Left lung (tissue), 4 donors: ENCODE measurements at regions not wholly inside any gene's neighbourhood (a gene's known extent, or its start where the extent isn't known, plus 50 kb on each side); places are given as distances from the start of the nearest gene placed in this dataset.
"Not testable (repeated sequence)": the region's sequence is repeated elsewhere in the genome, so short reads cannot be mapped to it uniquely, and the experiment has no call there.

Experiments
- ATAC-seq: fragments of 200-7000 bp; cut with Tn5 transposase; one replicate; pipeline ENCODE4 v1.9.1; 2020; ENCODE audit warnings: moderate library complexity
- DNase-seq, 4 donors: peaks; one replicate each; pipeline ENCODE4 v3.0.0-alpha.2; 2013 to 2020
- H3K27ac ChIP-seq, 2 donors: fragments of 200-600 bp; sonication (generic) in 1 of 2; one replicate each; pipeline versions ENCODE4 v1.5.0 to v1.8.0; 2020 to 2021
- H3K27me3 ChIP-seq, 2 donors: fragments of 200-600 bp; sonication (generic) in 1 of 2; one replicate each; pipeline versions ENCODE4 v1.5.0 to v1.8.0; 2020 to 2021
- H3K36me3 ChIP-seq, 2 donors: fragments of 200-600 bp; sonication (generic) in 1 of 2; one replicate each; pipeline versions ENCODE4 v1.5.0 to v1.8.0; 2020 to 2021
- H3K4me1 ChIP-seq, 2 donors: fragments of 200-600 bp; one replicate each; pipeline ENCODE4 v1.8.0; 2021
- H3K4me3 ChIP-seq, 2 donors: fragments of 200-600 bp; sonication (generic) in 1 of 2; one replicate each; pipeline versions ENCODE4 v1.5.0 to v1.8.0; 2020 to 2021; ENCODE audit warnings: mild to moderate bottlenecking in 1 of 2
- H3K9me3 ChIP-seq, 2 donors: fragments of 200-600 bp; sonication (generic) in 1 of 2; one replicate each; pipeline versions ENCODE4 v1.5.0 to v1.8.0; 2020 to 2021
- intact Hi-C, 2 donors: fragments of 100-400 bp; cut with DNase I; formaldehyde crosslinking; loops; one replicate each; pipeline versions ENCODE4 v1.11.2 to v1.14.2; 2022
- TF ChIP-seq, protein P1 (sequence below), 2 donors: fragments of 200-600 bp; sonication (generic) in 1 of 2; IDR thresholded peaks; one replicate each; pipeline versions ENCODE4 v1.5.0 to v1.8.0; 2021; ENCODE audit warnings: antibody characterized with exemption in 2 of 2
- donor health status: DM: no; HTN: yes; CAD: no.
- donor health status: DM: no; HTN: no; CAD: no.

DNA sequence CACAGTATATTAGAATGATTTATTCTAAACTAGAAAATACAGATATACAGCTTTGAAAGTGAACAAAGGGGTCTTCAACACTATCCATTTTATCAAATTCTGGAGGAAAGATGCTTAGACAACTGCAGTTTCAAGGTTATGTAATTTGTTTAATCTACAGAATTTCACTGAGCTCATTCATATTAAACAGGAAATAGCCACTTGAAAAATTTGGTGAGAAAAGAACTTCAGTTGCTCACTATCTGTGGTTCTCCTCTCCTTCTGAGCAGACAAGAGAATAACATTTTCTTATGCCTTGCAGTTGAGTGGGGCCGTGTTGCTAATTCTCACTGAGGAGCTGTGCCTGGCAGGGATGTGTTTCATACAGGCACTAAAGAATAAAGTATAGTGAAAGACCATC lies 1428.2 kb downstream of the CDH12 start:
- no peaks in the 10 kb centered on the region for H3K9me3 ChIP-seq
- DNase-seq (no peak), ATAC-seq (no peak)

GRCh38 chr5:21419383-21419782 lies 1431.4 kb upstream of the CDH18 start:
- Histone ChIP-seq H3K4me1 (no peaks in the 10 kb centered on the region), H3K27ac (no peak overlapping the region), H3K27me3 (no peaks in the 10 kb centered on the region), H3K36me3 (no peaks in the 10 kb centered on the region), H3K4me3 (no peak overlapping the region), H3K9me3 (no peaks in the 10 kb centered on the region)
- ATAC-seq (no peak), DNase-seq (no peak)
- TF ChIP-seq, protein P1, sequence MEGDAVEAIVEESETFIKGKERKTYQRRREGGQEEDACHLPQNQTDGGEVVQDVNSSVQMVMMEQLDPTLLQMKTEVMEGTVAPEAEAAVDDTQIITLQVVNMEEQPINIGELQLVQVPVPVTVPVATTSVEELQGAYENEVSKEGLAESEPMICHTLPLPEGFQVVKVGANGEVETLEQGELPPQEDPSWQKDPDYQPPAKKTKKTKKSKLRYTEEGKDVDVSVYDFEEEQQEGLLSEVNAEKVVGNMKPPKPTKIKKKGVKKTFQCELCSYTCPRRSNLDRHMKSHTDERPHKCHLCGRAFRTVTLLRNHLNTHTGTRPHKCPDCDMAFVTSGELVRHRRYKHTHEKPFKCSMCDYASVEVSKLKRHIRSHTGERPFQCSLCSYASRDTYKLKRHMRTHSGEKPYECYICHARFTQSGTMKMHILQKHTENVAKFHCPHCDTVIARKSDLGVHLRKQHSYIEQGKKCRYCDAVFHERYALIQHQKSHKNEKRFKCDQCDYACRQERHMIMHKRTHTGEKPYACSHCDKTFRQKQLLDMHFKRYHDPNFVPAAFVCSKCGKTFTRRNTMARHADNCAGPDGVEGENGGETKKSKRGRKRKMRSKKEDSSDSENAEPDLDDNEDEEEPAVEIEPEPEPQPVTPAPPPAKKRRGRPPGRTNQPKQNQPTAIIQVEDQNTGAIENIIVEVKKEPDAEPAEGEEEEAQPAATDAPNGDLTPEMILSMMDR (IDR thresholded peaks at IDR 0.05): no peak
- intact Hi-C loops: no loop called here

More for the DNA sequence above, 1428.2 kb downstream of the CDH12 start:
- no peaks in the 10 kb centered on the region for H3K36me3 ChIP-seq
- H3K4me1 ChIP-seq: no peaks in the 10 kb centered on the region
- no peaks in the 10 kb centered on the region for H3K27me3 ChIP-seq
- no peak overlapping the region for H3K4me3 ChIP-seq
- intact Hi-C loops: no loop called here
- H3K27ac ChIP-seq: no peak overlapping the region
- TF ChIP-seq, protein P1 (IDR thresholded peaks at IDR 0.05): no peak

- H3K27me3 ChIP-seq, H3K4me1 ChIP-seq, intact Hi-C loops, H3K27ac ChIP-seq, H3K4me3 ChIP-seq, H3K9me3 ChIP-seq, H3K36me3 ChIP-seq, ATAC-seq, DNase-seq: not testable (repeated sequence)
These were observed 1414.1 kb upstream of the CDH18 start for GRCh38 chr5:21402089-21402488.

DNA sequence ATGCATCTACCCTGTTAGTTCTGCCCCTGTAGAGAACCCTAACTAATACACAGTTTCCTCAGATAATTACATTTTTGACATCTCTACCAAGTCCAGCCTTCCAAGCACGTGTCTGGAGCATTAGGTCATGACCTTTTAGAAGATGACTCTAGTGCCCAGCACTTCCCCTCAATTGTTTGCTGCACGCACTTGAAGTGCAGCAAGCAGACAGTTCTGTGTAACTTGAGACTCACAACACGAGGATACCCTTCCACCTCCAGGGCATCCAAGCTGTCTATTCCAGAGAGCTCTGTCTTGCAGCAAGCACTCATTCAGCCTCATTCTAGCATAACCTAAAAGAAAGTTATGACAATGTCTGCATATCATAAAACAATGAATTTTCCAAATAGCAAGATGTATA lies 1410.5 kb upstream of the CDH18 start:
- no peaks in the 10 kb centered on the region for H3K4me1 ChIP-seq
- ATAC-seq: no peak
- no peak for DNase-seq
- TF ChIP-seq, protein P1 (IDR thresholded peaks at IDR 0.05): no peak
- no peaks in the 10 kb centered on the region for H3K9me3 ChIP-seq
- no peaks in the 10 kb centered on the region for H3K36me3 ChIP-seq
- intact Hi-C loops: no loop called here
- H3K4me3 ChIP-seq: no peak overlapping the region
- H3K27ac ChIP-seq: no peak overlapping the region
- no peaks in the 10 kb centered on the region for H3K27me3 ChIP-seq

DNA sequence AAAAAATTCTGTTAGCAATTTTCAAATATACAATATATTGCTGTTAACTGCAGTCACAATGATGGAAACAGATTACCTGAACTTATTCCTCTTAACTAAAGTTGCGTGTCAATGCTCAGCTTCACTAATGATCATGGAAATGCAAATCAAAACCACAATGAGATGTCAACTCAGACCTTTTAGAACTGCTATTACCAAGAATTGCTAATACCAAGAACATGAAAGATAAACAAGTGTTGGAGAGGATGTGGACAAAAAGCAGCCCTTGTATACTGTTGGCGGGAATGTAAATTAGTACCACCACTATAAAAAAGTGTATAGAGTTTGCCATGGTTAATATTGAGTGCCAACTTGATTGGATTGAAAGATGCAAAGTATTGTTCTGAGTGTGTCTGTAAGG lies 1409.7 kb upstream of the CDH18 start:
- no peaks in the 10 kb centered on the region for H3K4me1 ChIP-seq
- ATAC-seq: no peak
- intact Hi-C loops: no loop called here

DNA sequence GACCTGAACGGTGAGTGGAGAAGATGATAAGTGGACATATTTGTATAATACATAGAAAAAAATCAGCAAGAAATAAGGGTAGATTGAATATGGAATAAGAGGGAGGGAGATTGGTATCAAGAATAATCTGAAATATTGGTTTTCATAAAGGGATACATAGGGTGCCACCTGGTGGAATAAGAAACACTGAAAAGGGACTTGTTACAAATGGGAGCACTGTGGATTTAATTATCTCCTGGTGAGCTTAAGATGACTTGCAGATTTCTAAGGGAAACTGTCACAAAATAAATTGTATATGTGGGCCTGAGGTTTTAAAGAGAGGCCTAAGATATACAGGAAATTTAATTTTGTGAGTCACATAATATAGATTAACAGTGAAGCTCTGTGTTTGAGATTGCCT lies 1403.5 kb upstream of the CDH18 start:
- Histone ChIP-seq H3K9me3 (no peaks in the 10 kb centered on the region), H3K27ac (no peak overlapping the region), H3K4me1 (no peaks in the 10 kb centered on the region), H3K36me3 (no peaks in the 10 kb centered on the region), H3K4me3 (no peak overlapping the region), H3K27me3 (no peaks in the 10 kb centered on the region)
- peak in 2 of 4 donors; percentile 3 to 18 for DNase-seq
- intact Hi-C loops: no loop called here
- ATAC-seq: no peak
- TF ChIP-seq, protein P1 (IDR thresholded peaks at IDR 0.05): peak in 1 of 2 donors; percentile 20

More for the DNA sequence above, 1409.7 kb upstream of the CDH18 start:
- Histone ChIP-seq H3K36me3 (no peaks in the 10 kb centered on the region), H3K4me3 (no peak overlapping the region), H3K27ac (no peak overlapping the region), H3K9me3 (no peaks in the 10 kb centered on the region), H3K27me3 (no peaks in the 10 kb centered on the region)
- TF ChIP-seq, protein P1 (IDR thresholded peaks at IDR 0.05): no peak
- DNase-seq: no peak

- intact Hi-C loops, H3K9me3 ChIP-seq, H3K4me3 ChIP-seq, H3K27me3 ChIP-seq, H3K36me3 ChIP-seq, H3K27ac ChIP-seq, ATAC-seq, DNase-seq, H3K4me1 ChIP-seq: not testable (repeated sequence)
These were observed 1372.8 kb upstream of the CDH18 start for GRCh38 chr5:21360754-21361153.

- H3K4me3 ChIP-seq: not testable (repeated sequence)
These were observed 1353.9 kb upstream of the CDH18 start for GRCh38 chr5:21341948-21342261.

More at GRCh38 chr5:21341948-21342261, 1353.9 kb upstream of the CDH18 start:
- H3K27ac ChIP-seq, H3K27me3 ChIP-seq, H3K36me3 ChIP-seq, H3K4me1 ChIP-seq, ATAC-seq, H3K9me3 ChIP-seq, intact Hi-C loops, DNase-seq: not testable (repeated sequence)
